8988T (cell line): ENCODE measurements at regions not wholly inside any gene's neighbourhood (a gene's known extent, or its start where the extent isn't known, plus 50 kb on each side); places are given as distances from the start of the nearest gene placed in this dataset.
"Not testable (repeated sequence)": the region's sequence is repeated elsewhere in the genome, so short reads cannot be mapped to it uniquely, and the experiment has no call there.

Experiments used
- DNase-seq: peaks from one replicate; pipeline ENCODE4 v3.0.0; 2011

DNA sequence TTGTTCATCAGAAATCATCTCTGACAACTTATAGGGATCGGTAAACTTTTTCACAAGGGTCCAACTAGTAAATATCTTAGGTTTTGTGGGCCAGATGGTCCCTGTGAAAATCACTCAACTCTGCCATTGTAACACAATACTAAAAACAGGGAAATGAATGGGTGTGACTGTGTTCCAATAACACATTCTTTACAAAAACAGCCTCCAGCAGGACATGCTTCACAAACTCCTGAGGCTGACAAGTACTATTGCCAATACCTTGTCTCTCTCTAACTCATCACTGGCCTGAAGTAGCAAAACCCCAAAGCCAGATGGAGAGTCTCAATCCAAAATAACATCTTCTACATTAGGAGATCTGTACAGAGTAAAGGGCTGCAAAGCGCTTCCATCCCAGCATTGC lies 312.3 kb downstream of the TOX3 start:
- DNase-seq: no peak

DNA sequence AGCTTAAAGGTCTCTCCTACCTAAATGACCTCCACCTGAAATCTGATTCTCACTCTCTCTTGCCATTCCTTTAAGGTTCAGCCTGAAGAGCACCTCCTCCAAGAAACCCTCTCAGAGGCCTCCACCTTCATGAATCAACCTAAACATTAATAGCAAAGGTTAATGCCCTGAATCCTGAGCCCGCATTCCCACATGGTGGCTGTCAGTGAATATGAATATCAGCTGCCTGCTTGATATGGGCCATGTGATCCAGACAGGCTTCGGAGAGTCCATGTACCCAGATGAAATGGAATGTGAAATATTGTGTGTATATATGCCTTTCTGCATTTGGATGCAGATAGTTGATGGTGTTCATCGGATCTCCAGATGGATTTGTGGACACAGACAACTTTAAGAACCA lies 317.5 kb downstream of the TOX3 start:
- DNase-seq: no peak

DNA sequence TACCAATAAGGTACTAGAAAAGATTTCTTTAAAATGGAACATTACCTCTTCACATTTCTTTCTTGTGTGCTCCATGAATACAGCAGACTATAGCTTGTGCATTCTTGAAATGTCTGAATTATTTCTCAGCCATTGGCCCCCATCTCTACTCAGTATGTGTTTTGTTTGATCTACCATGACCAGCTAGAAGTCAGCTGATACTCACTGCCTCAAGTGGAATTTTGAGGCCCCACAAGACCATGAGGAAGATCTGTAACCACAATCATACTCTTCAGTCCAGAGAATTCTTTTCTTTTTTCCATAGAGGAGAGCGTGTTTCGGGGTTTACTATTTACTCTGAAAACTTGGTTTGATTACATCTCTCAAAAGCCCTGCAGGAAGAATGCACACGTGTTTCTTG lies 319.1 kb downstream of the TOX3 start:
- no peak for DNase-seq

DNA sequence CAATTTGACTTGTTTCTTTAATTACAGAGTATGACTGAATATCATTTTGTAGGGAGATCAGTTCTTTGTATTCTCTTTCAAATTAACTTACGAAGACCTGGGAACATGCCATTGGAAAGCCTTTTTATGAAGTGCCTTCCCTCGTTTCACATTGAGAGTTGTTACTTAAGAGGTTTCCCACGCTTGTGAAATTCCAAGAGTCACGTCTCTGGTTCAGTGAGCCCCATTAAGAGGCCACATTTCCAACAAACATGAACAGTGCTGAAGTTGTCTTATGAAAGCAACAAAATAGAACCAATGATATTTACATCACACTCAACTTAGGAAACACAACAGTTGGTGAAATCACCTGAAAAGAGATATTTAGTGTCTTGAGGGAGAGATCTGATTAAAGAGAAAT lies 334.1 kb downstream of the TOX3 start:
- no peak for DNase-seq

DNA sequence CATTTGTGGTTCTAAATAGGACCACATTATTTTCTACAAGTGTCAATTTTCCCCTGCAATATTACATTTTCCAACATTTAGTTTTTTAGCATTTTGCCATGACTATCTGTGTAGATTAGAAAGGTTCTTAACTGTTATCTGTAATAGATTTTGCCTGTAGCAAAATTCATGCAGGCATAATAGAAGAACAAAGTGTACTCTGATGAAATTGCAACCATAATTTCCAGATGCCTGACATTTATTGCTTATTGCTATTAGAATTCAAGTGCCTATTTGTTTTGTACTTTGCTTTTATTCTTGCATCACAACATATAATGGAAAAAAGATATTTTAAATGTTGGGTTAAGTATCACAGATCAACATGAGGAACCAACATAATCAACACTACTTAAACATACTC lies 337.7 kb downstream of the TOX3 start:
- no peak for DNase-seq

DNA sequence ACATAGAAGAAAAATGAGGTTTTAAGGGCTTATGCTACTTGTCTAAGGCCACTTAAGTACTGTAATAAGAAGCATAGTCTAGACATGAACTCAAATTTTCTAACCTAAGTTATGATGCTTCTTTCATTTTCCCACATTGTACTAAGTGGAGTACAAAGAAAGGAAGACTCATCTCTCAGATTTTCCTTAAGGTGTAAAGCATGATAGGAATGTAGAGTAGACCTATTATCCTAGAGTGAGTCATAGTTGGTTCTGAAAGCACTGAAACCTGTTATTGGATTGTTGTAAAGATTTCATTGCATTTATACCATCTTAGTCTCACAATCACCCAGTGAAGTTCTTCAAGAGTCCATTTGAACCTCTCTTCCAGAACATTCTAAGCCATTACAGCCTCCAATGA lies 343.8 kb downstream of the TOX3 start:
- no peak for DNase-seq

DNA sequence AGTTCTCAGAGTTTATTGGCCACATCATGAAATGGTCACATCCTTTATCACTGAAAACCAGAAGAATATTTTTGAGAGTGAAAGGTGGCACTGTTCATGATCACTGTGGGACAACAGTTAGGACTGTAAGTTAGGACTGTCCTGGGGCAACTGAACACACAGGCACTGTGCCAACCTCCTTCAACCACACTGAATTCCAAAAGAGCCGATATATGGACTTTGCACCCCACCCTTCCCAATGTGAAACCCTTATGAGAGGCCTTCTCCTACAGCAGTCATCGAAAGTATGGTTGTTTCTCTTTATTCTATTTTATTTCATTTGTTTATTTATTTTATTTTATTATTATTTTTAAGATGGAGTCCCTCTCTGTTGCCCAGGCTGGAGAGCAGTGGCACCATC lies 353.5 kb downstream of the TOX3 start:
- DNase-seq: no peak

DNA sequence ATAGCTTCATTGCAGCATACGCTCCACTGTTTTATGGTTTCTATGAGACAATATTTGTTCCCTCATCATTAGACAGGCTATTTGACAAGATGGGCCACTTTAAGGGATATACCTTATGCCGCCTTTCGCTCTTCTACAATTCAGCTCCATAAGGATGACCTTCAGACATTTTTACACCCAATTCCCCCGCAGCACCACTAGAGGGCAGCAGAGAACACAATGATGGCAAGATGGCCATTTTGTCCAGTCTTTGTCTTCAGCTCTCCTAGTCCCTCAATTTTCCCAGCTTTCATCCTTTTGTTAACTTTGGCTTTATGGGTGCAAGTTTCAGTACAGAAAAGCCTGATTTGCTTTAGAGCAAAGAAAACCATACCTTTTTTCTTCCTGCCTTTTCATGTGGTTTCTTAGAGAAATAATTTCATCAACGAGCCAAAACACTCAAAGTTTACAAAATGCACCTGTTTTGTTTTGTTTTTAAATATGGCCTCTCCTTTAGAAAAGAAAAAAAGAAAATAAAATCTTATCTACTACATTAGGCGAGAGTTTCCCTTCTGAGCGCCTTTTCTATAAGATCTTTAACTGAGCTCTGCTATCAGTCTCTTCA lies 355.3 kb downstream of the TOX3 start:
- no peak for DNase-seq

DNA sequence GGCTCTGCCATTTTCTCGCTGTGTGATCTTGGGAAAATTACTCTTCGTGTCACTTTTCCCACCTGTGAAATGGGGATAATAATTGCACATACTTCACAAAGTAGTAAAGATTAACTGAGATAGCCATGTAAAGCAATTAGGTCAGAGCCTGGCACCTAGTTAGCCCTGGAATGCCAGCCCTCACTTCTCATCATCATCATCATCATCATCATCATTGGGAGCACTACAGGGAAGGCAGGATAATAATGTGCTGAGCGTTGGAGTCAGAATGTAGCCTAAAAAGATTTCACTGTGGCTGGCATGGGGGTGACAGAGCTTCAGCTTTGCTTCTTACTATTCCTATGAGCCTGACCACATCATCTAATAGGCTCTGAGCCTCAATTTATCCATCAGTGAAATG lies 362.6 kb downstream of the TOX3 start:
- DNase-seq: no peak

DNA sequence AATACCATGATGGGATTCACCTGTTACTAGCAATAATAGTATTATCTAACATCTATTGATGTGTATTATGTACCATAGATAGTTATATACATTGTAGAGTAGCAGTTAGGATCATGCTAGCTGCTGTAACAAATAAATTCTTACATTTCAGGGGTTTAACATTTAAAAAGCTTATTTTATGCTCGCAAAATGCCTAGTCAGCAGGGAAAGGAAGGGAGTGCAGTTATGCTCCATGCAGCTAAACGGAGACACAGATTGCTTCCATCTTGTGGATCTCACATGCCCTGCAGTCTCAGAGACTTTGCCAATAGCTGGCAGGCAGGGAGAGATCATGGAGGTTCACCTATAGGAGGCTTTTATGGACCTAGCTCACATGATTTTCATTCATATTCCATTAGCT lies 364.1 kb downstream of the TOX3 start:
- no peak for DNase-seq

DNA sequence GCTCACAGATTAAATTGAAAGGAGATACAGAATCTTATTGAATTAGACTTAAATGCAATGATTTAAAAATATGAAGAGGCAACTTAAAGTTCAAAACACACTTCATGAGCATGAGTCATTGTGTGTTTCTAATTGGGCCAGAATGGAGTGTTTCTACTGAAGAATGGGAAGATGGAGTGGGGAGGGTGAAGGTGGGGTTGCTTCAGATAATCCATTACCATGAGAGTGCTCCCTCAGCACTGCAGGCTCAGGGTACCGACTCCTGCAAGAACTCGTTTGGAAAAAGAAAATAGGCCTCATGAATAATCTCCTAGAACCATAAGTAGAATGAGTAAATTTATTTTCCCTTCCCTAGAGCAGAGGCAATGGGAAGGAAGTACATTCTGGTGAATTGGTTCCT lies 372.8 kb downstream of the TOX3 start:
- no peak for DNase-seq

DNA sequence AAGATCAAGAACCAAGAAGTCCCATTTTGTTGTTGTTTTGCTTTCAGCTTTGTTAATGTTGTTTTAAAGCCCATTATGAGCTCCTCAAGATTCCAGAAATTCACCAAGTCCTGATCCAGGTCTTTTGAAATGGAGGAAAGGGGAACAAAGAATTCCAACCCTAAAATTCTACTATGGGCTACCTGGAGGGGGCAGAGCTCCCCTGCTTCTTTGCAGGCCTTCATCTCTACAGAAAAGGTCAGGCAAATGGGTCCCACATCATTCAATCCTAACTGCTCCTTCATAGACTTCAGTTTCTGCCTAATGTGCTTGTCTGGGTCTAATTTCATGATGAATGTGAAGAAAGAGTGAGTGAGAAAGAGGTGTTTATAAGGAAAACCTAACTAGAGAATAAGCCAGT lies 375.5 kb downstream of the TOX3 start:
- no peak for DNase-seq

DNA sequence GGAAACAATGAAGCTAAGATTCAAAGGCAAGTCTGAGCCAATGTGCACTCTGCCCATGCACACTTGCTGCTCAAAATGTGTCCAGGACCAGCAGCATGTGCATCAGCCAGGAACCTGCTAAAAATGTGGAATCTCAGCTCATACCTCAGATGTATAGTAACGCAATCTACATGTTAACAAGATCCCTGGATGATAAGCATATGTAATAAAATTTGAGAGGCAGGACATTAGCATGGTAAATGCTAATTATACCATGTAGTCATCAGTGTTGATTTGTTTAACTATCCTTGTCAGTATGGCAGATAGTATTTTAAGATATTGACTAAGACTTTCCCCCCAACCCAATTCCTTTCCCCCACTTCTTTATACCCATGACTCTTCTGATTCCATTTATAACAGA lies 379.6 kb downstream of the TOX3 start:
- DNase-seq: no peak

DNA sequence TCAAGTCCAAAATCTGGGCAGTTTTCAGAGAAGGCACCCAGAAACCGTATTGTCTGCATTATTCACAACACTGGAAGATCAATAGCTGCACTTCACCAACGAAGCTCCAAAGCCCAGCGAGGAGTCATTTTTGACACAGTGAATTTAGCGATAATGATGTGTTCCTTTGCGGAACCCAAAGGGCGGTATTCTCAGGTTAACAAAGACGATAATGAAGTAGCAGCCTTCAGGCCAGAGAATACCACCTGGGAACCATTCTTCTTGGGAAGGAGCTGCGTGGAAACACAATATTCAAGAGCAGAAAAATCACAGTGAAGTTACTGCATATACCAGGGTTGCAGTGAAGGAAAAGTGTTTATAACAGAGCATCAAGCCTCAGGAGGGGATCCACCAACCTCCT lies 381.0 kb downstream of the TOX3 start:
- DNase-seq: no peak

DNA sequence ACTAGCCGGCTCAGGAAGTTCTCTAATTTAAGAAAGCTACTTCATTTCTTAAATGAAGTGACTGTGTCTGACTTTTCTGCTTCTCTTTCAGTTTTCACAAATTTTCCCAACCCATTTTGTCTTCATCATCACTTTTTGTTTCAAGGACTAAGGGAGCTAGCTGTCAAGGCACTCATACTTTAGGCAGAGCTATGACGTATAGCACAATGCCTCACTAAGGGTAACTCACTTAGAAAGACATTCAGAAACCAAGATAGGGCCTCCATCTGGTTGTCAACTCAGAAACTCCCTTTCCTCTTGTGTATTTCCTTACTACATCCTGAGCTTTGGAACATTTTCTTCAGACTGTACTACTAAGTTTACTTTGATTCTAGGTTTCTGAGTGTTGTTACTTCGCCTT lies 397.9 kb downstream of the TOX3 start:
- DNase-seq: no peak

DNA sequence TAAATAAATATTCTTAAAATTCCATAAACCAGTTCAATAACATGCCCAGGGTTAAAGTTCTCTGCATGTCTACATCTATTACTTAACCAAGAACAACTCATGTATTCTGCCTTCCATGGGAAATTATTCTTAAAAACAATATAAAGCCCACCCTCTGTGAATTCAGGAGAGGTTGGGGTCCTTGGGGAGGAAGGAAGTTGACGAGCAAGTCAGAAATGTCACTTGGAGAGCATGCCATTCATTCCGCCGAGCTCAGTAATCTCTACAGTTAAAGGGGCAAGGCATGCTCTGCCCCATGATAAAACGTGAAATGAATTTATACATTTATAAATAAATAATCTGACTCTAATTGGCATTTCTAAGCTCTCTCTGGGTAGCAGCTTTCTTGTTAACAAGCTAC lies 405.1 kb downstream of the TOX3 start:
- no peak for DNase-seq

DNA sequence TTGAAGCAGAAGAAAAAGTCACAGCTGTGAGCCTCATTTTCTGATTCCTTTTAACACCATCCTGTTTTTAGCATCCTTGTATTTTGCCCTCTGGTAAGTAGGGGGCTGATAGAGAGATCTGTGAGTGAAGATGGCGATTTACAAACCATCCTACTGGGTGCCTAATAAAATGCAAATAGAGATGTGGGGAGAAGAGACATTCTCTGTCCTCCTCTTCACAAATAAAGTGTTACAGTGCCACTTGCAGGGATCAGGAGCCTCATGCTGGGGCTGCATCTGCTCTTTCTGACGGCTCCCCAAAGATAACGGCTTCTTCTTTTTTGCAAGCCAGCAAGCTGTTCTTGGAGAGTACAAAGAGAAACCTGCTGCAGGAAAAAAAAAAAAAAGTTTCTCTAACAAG lies 418.6 kb downstream of the TOX3 start:
- no peak for DNase-seq

DNA sequence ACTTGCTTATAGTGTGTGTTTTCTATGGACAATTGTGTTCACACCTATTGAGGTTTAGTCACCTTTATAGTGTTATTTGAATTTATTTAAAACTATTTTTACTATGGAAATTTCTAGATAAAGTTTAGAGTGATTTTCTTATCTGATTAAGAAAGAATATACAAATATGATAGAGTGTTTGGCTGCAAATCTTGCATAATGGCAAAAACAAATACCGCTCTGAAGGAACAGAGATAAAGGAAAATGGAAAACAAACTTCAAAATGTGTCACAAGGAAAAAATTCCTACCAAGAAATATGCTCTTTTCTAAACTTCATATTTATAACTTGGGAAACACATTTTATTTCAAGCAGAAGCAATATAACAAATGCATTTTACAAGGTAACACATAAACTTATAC lies 423.1 kb downstream of the TOX3 start:
- DNase-seq: no peak

DNA sequence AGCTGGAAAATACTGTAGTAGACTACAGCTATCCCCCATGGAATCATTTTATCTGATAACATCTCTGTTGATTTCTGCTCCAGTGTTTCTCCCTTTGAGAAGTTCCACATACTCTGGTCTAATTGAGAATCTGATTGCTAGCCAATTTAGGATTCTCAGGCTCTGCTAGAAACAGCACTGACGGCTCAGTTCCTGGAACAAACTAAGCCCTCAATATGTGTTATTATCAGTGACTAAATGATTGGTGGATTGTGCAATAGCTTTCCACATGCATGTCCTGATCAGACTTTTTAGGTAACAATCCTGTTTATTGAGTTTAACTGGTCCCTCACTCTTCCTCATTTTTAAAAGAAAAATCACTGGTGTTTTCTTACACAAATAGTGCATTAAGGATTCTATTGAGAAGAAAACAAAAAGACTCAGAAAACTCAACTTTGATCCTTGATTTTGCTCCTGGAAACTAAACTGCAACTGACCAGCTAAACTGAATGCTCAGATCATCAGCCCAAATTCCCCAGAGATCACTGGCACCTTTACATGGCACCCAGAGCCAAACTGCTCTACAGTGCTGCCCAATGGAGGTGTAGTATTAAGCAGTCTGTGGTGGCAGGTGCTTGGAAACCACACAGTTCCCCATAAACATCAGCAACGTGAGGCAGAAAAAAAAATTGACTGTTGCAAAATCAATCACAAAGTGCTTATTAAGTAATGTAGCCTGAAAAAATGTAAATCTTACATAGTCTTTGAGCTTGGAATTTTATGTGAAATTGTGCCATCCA lies 423.7 kb downstream of the TOX3 start:
- no peak for DNase-seq

DNA sequence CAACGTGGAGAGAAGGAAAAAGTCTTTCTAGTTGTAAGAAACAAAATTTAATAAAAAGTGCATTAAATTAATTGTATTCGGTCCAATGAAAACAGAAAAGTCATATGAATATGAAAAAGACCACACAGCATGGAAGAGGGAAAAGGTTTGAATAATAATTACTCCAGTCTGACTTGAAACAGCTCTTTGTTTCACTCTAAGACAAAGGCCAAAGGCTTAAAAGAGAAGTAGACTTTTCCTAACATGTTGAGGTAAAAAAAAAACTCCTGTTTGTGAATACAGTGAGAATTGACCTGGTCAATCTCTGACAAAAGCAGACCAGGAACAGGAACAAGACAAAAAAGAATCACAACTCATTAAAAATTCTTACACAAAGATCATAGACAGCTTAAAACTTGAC lies 429.8 kb downstream of the TOX3 start:
- DNase-seq: no peak

DNA sequence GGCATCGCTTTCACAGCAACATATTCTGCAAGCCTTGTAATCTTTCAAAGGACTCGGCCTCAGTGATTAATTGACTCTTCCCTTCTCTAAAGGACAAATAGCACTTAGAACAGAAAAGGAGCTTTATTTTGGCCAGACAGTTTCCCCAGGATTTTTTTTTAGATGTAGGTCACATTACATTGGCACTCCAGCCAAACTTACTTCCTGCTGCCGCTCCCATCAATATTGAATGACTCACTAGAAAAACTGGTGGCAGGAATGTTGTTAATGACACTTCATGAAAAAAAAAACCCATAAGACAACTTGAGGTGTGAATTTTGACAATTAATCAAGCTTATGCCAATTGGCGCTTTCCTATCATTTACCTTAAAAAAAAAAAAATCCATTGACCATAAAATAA lies 432.6 kb downstream of the TOX3 start:
- no peak for DNase-seq

DNA sequence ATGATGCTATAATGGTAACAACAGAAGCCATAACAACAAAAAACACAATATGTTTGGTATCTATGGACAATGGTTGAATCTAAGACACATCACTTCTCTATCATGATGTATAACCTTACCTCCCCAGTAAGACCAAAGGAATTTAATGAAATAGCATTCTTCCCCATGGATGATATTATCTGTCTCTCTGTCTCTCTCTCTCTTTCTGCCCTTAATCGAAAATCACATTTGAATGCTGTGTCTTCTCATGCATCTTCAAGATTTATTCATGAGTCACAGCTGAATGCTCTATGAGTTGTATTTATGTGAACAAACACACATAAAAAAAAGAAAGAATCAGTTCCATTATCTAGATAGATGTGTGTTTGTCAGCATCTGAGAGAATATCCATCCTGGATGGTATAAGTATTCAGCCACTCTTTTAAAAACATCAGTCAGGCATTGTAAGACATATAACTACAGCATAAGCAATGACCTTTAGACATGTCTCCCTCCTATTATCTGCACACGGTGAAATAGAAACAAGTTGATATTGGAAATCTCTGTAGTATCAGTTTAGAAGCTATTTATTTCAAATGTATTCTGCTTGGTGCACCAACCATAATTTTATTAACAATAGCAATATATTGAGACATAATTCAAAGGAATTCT lies 433.3 kb downstream of the TOX3 start:
- DNase-seq: no peak

DNA sequence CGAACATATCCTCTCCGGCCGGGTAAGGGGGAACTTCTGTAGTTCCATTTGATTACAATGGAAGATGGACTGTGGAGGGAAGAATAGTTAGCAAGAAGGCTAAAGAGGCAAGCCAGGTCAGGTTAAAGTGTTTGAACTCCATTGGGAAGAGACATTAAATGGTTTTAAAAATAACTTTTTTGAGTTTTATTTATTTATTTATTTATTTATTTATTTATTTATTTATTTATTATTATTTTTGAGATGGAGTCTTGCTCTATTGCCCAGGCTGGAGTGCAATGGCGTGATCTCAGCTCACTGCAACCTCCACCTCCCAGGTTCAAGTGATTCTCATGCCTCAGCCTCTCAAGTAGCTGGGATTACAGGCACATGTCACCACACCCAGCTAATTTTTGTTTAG lies 441.9 kb downstream of the TOX3 start:
- not testable (repeated sequence) for DNase-seq

DNA sequence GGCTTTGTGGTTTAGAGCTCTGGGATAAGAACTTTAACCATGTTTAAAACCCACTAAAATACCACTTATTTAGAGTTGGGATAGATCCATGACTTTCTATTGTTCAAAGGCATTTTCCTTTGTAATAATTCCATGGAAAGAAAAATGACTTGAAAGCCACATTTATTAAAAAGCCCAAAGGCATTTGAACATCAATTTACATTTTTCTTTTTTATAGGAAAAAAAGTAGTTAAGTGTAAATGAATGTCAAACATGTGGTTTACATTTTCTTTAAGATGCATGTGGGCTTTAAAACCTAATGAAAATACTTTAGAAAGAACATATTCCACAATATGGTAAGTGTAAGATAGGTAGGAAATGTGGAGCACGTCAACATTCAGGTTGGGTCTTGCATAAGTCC lies 443.2 kb downstream of the TOX3 start:
- DNase-seq: no peak

DNA sequence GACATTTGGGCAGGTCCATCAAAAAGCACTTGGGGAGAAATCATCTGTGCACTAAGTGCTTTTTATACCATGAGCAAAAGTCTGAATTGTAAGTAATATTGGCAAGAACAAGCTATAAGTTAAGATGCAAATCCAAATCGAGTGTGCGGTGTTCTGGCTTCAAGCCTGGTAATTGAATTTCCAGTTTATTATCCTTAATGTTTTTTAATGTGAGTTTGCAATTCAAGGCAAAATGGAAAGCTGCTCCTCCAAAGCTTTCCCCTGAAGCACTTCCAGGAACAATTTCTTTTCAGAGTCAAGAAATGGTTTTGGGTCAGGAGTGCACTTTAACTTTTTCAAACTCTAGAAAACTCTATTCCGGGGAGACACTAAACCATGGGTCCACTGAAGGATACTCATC lies 445.7 kb downstream of the TOX3 start:
- DNase-seq: no peak
